ENCODE measurements at regions not wholly inside any gene's neighbourhood (a gene's known extent, or its start where the extent isn't known, plus 50 kb on each side); places are given as distances from the start of the nearest gene placed in this dataset.
"Not testable (repeated sequence)": the region's sequence is repeated elsewhere in the genome, so short reads cannot be mapped to it uniquely, and the experiment has no call there.

DNA sequence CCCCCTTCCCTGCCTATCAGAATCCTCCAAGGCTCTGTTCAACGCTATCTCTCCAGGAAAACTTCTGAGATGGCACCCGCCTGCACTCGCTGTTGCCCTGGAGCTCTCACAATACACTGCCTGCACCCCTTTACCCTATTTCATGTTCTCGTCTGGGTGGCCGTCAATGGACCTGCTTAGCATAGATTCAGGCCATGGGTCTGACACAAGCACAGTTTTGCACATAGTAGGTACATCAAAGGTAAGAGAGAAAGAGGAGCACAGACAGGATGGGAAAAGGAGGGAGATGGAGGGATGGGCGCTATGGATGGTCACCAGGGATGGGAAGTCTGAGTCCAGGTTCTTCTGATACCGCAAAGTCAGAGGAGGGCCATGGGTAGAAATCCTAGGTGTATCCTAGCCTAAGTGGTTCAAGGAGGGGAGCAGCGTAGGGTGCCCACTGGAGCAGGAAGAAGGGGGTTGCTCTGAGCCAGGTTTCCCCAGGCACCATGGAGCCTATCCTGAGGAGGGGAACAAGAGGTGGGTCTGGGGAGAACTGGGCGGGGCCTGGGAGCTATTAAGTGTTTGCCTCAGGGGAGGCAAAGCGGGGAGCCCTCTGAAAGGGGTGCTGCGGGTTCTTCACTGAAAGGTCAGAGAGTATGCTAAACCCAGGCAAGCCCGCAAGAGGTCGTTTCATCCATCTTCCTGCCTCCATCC, 89.3 kb downstream of the MRPL14 start:
- no peak overlapping the region for H3K27ac ChIP-seq
- TF ChIP-seq, protein P1, sequence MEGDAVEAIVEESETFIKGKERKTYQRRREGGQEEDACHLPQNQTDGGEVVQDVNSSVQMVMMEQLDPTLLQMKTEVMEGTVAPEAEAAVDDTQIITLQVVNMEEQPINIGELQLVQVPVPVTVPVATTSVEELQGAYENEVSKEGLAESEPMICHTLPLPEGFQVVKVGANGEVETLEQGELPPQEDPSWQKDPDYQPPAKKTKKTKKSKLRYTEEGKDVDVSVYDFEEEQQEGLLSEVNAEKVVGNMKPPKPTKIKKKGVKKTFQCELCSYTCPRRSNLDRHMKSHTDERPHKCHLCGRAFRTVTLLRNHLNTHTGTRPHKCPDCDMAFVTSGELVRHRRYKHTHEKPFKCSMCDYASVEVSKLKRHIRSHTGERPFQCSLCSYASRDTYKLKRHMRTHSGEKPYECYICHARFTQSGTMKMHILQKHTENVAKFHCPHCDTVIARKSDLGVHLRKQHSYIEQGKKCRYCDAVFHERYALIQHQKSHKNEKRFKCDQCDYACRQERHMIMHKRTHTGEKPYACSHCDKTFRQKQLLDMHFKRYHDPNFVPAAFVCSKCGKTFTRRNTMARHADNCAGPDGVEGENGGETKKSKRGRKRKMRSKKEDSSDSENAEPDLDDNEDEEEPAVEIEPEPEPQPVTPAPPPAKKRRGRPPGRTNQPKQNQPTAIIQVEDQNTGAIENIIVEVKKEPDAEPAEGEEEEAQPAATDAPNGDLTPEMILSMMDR (conservative IDR thresholded peaks at IDR 0.05) = no peak

DNA sequence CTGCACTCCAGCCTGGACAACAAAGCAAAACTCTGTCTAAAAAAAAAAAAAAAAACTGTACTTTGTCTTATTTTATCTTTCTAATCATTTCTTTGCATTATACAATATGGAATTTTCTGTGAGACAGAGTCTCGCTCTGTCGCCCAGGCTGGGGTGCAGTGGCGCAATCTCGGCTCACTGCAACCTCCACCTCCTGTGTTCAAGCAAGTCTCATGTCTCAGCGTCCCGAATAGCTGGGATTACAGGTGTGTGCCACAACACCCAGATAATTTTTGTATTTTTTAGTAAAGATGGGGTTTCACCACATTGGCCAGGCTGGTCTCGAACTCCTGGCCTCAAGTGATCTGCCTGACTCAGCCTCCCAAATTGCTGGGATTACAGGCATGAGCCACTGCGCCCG, 90.0 kb downstream of the MRPL14 start:
- H3K27ac ChIP-seq = not testable (repeated sequence)

DNA sequence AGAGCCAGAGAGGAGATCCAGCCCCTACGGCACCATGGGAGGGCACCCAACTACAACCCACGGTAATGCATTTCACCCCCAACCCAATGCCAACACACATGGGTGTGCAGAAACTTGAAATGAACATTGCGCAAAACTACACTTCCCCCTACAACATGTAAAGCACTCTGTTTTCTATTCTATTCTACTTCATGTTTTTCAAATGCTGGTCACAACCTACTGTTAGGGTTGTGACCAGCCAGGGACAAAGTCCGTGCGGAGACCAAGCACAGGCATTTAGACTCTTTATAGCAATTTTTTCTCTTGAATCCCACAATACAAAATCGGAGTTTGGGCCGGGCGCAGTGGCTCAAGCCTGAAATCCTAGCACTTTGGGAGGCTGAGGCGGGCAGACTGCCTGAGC, 90.6 kb downstream of the MRPL14 start:
- TF ChIP-seq, protein P1 (conservative IDR thresholded peaks at IDR 0.05) = no peak
- no peak overlapping the region for H3K27ac ChIP-seq

DNA sequence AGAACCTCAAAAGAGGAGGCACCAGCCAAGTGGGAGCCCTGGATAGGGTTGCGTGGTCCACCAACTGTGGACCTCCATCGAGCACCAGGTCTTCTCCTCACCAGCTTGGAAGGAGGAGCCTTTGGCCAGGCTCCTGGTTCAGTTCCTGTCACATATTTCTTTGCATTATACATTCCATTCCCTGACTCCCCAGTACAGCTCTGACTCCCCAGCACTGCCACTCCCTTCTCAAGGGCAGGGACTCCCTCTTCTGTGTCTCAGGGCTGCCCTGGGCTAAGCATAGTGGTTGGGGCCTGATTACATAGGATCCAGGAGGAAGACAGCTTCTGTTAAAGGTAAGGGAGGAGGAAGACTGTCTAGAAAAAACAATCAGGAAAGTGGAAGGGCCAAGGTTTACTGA, 91.1 kb downstream of the MRPL14 start:
- no peak overlapping the region for H3K27ac ChIP-seq

DNA sequence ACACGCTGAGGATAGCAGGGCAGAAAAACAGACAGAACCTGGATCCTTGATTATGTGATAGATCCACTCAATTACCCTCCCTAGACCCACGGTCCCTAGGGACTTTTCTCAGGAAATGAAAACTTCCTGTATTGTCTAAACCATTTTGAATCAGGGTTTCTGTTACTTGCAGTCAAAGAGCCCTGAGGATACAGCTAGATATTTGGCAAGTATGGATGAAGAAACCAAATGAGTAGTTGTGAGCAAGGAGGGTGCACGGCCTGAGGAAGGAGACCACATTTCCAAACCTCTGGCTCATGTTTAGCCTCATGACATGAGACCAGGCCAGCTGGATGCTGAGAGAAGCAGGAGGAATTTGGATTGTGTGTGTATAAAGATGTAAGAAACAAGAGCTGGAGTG, 91.6 kb downstream of the MRPL14 start:
- TF ChIP-seq, protein P1 (conservative IDR thresholded peaks at IDR 0.05) = no peak
- H3K27ac ChIP-seq = no peak overlapping the region

More for the DNA sequence above, 91.1 kb downstream of the MRPL14 start:
- TF ChIP-seq, protein P1 (conservative IDR thresholded peaks at IDR 0.05) = no peak

DNA sequence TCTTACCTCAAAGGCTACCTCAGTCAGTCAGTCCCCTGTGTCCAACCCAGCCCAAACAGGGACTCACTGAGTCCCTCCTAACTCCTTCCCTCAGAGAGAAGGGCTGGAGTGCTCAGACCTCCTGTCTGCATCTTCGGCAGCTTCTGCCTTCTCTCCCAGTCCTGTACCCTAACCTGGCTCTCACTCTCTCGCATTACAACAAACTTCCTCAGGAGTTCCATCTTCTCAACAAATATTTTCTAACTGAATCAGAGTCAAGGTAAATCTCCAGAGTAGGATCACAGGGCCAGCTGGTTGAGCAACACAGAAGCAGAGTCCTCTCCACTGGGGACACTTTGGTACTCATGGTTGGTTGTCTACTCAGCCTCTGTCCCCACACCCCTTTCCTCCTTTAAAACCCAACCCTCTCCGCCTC, 92.3 kb downstream of the MRPL14 start:
- no peak overlapping the region for H3K27ac ChIP-seq
- TF ChIP-seq, protein P1 (conservative IDR thresholded peaks at IDR 0.05) = no peak

DNA sequence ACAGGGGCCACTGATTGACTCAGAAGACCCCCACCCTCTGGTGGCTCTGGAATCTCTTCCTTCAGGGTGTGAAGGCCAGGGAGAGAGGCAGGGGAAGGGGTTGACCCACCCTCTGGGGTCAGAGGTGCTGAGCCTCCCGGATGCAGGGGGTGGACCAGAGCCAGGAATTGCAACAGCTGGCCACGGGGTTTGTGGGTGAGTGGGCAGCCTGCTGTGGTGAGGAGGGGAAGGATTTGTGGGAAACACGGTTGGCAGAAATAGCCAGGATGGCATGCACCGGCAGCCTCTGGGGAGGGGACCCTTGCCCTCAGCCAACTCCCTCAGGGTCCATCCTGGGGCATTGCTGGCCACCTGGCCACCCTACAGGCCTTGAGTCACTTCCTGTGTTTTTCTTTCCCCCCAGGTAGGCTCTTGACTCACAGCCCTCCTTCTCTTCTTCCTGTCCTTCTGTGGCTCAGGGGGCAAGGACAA, 92.8 kb downstream of the MRPL14 start:
- TF ChIP-seq, protein P1 (conservative IDR thresholded peaks at IDR 0.05) = no peak
- no peak overlapping the region for H3K27ac ChIP-seq

DNA sequence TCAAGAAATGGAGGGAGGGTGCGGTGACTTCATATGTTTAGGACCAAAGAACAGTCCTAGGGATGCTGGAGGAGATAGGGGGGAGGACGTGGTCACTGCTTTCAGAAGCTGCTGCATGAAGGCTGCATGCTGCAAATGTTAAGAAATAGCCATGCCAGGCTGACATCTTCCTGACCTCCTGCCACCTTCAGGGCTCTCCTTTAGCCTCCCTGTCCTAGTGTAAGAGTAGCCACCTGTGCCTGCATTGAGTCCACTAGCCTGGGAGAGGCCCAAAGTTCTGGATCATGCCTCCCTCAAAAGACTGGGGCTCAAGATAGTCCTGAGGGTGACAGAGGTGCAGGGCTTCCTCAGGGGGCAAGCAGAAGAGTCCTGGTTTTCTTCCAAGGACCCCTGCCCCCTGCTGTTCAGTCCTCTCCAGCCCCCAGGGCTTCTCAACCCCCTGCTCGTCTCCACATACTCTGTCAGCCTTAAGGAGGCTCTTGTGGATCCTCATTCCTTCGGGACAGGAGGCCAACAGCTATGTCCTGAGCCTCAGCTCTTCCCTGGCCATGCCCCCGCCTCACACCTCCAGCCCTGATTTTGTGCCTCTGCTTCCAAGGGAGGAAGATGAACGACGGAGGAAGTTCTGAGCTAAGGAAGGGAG, 96.3 kb downstream of the MRPL14 start:
- no peak overlapping the region for H3K27ac ChIP-seq
- TF ChIP-seq, protein P1 (conservative IDR thresholded peaks at IDR 0.05) = no peak

Measured in VCaP (cell line).